OCI-LY3 (cell line): ENCODE measurements at regions not wholly inside any gene's neighbourhood (a gene's known extent, or its start where the extent isn't known, plus 50 kb on each side); places are given as distances from the start of the nearest gene placed in this dataset.

Experiments
- H2AFZ ChIP-seq: fragments of 200-600, 300-600 bp; shearing (Covaris generic); 2 replicates; pipeline ENCODE4 v1.6.0; 2014; ENCODE audit warnings: antibody characterized with exemption, low read depth, low read length
- H3K27ac ChIP-seq: fragments of 200-600, 300-600 bp; sonication (generic); 2 replicates; pipeline ENCODE4 v1.5.1; 2014; ENCODE audit warnings: mild to moderate bottlenecking, low read length, moderate library complexity, mixed read lengths
- H3K27me3 ChIP-seq: fragments of 200-600, 300-600 bp; sonication (generic); 2 replicates; pipeline ENCODE4 v1.6.1; 2014; ENCODE audit warnings: low read depth, low read length, mixed read lengths
- H3K36me3 ChIP-seq: fragments of 200-600, 300-600 bp; sonication (generic); replicated peaks from 2 replicates; pipeline ENCODE3; 2014; ENCODE audit warnings: low read depth, low read length, mixed read lengths
- H3K4me1 ChIP-seq: fragments of 300-600, 200-600 bp; sonication (generic); 2 replicates; pipeline ENCODE4 v1.6.1; 2014; ENCODE audit warnings: low read length, mixed read lengths
- H3K4me2 ChIP-seq: fragments of 200-600, 300-600 bp; sonication (generic); 2 replicates; pipeline ENCODE4 v1.6.1; 2014; ENCODE audit warnings: low read length, mixed read lengths
- H3K4me3 ChIP-seq: fragments of 300-600, 200-600 bp; sonication (generic); 2 replicates; pipeline ENCODE4 v1.5.1; 2014; ENCODE audit warnings: antibody characterized with exemption, mild to moderate bottlenecking, low read length, moderate library complexity
- H3K79me2 ChIP-seq: fragments of 300-600, 200-600 bp; shearing (Covaris generic); 2 replicates; pipeline ENCODE4 v1.6.1; 2014; ENCODE audit warnings: mild to moderate bottlenecking, low read length, mixed read lengths
- H3K9ac ChIP-seq: fragments of 300-600, 200-600 bp; shearing (Covaris generic); 2 replicates; pipeline ENCODE4 v1.6.0; 2014; ENCODE audit warnings: mild to moderate bottlenecking, low read length, moderate library complexity
- H3K9me3 ChIP-seq: fragments of 200-600, 300-600 bp; shearing (Covaris generic); 2 replicates; pipeline ENCODE4 v1.6.1; 2014; ENCODE audit warnings: low read length, mixed read lengths; ENCODE audit not compliant: insufficient read depth
- H4K20me1 ChIP-seq: fragments of 200-600, 300-600 bp; sonication (generic); 2 replicates; pipeline ENCODE4 v1.6.1; 2016; ENCODE audit warnings: low read length, mixed read lengths; ENCODE audit not compliant: insufficient read depth
- EZH2phosphoT487 ChIP-seq: fragments of 200-600 bp; shearing (Covaris generic); IDR thresholded peaks from 2 replicates; pipeline ENCODE4 v1.6.1; 2018; ENCODE audit warnings: antibody characterized with exemption, mixed run types, low read depth
- TF ChIP-seq, protein P1 (sequence below): fragments of 200-600, 300-600 bp; sonication (generic); IDR thresholded peaks from 2 replicates; pipeline ENCODE4 v1.5.1; 2014; ENCODE audit warnings: antibody characterized with exemption, low read length, low read depth

DNA sequence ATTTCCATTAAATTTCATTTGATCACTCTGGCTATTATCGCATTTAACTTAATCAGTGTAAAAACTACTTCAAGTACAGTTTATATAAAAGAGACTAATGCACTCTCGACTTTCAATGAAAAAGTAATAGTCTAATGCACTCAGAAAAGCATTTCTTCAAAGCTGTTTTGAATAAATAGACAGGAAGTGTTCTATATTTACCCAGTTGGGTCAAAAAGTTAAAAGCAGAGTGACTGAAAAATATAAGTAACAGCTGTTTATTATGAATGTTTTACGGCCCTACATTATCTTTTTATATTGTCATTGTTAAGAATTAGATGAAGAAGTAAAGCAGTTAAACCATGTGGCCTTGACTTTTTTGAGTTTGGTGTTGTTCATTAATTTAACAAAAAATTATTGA is 391.8 kb downstream of the ZPLD1 start:
- Histone ChIP-seq H3K27ac (no peak overlapping the region), H4K20me1 (no peaks in the 10 kb centered on the region), H3K79me2 (no peaks in the 10 kb centered on the region), H3K9ac (no peak overlapping the region), H3K4me3 (no peak overlapping the region), H3K9me3 (no peaks in the 10 kb centered on the region), H3K36me3 (no peaks in the 10 kb centered on the region), H2AFZ (no peak overlapping the region), H3K4me1 (no peaks in the 10 kb centered on the region), H3K4me2 (no peak overlapping the region), H3K27me3 (no peaks in the 10 kb centered on the region)
- TF ChIP-seq, protein P1, sequence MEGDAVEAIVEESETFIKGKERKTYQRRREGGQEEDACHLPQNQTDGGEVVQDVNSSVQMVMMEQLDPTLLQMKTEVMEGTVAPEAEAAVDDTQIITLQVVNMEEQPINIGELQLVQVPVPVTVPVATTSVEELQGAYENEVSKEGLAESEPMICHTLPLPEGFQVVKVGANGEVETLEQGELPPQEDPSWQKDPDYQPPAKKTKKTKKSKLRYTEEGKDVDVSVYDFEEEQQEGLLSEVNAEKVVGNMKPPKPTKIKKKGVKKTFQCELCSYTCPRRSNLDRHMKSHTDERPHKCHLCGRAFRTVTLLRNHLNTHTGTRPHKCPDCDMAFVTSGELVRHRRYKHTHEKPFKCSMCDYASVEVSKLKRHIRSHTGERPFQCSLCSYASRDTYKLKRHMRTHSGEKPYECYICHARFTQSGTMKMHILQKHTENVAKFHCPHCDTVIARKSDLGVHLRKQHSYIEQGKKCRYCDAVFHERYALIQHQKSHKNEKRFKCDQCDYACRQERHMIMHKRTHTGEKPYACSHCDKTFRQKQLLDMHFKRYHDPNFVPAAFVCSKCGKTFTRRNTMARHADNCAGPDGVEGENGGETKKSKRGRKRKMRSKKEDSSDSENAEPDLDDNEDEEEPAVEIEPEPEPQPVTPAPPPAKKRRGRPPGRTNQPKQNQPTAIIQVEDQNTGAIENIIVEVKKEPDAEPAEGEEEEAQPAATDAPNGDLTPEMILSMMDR, result no peak
- TF ChIP-seq EZH2phosphoT487, result no peak

DNA sequence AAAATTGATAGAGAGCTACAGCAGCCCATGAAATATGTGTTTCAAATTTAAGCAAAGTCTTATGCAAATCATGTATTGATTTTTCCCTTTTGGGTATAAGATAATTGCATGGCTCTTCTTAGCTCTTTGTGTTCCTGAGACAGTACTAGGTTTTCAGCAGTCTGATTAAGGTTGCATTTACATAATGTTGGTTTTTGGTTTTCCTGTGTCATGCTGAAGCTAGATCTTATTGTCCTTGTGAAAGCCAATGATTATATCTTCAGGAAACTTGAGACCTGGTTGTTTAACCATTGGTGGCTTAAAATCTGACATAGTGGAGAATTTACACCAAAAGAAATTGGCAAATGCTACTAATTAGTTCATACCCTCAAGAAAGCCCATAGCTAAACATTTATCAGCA is 392.6 kb downstream of the ZPLD1 start:
- Histone ChIP-seq H3K9ac (no peak overlapping the region), H3K36me3 (no peaks in the 10 kb centered on the region), H3K27me3 (no peaks in the 10 kb centered on the region), H4K20me1 (no peaks in the 10 kb centered on the region), H3K27ac (no peak overlapping the region), H3K9me3 (no peaks in the 10 kb centered on the region), H3K4me3 (no peak overlapping the region), H3K79me2 (no peaks in the 10 kb centered on the region), H3K4me1 (no peaks in the 10 kb centered on the region), H3K4me2 (no peak overlapping the region), H2AFZ (no peak overlapping the region)
- TF ChIP-seq EZH2phosphoT487, result no peak
- TF ChIP-seq, protein P1, result no peak

DNA sequence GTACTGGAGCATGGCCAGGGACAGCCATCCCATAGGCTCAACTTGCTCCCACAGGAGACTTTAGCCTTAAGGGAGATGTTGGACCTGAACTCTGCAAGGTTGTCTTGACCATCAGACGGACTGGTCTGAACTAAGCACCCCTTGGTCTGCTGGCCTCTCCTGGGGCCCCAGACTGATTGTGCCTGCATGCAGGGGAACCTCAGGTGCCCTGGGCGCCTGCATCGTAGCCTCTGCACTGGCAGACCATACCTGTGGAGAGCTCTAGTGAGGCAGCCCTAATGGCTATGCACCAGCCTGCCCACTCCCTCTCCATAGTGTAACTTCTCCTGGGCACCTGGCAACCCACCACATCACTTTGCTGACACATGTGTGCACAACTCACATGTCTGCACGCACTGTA is 395.6 kb downstream of the ZPLD1 start:
- Histone ChIP-seq H4K20me1 (no peaks in the 10 kb centered on the region), H3K9ac (no peak overlapping the region), H3K79me2 (no peaks in the 10 kb centered on the region), H3K9me3 (no peaks in the 10 kb centered on the region), H3K4me3 (no peak overlapping the region), H3K27me3 (no peaks in the 10 kb centered on the region), H3K36me3 (no peaks in the 10 kb centered on the region), H2AFZ (no peak overlapping the region), H3K4me1 (no peaks in the 10 kb centered on the region), H3K27ac (no peak overlapping the region), H3K4me2 (no peak overlapping the region)
- TF ChIP-seq, protein P1, result no peak
- TF ChIP-seq EZH2phosphoT487, result no peak

DNA sequence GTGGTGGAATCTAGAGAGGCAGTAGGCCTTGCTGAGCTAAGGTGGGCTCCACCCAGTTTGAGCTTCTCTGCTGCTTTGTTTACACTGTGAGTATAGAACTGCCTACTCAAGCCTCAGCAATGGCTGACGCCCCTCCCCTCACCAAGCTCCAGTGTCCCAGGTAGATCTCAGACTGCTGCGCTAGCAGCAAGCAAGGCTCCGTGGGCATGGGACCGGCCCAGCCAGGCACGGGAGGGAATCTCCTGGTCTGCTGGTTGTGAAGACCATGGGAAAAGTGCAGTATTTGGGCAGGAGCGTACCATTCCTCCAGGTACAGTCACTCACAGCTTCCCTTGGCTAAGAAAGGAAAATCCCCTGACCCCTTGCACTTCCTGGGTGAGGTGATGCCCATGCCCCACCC is 407.1 kb downstream of the ZPLD1 start:
- Histone ChIP-seq H3K36me3 (no peaks in the 10 kb centered on the region), H4K20me1 (no peaks in the 10 kb centered on the region), H3K27me3 (no peaks in the 10 kb centered on the region), H3K9ac (no peak overlapping the region), H3K27ac (no peak overlapping the region), H3K4me2 (no peak overlapping the region), H3K4me1 (peaks cover 2% of the 10 kb centered on the region; the same call in 1 of the 2 replicates), H3K9me3 (no peaks in the 10 kb centered on the region), H3K4me3 (no peak overlapping the region), H3K79me2 (no peaks in the 10 kb centered on the region), H2AFZ (no peak overlapping the region)
- no peak for TF ChIP-seq EZH2phosphoT487
- TF ChIP-seq, protein P1, result no peak
